SK-N-SH (cell line): ENCODE measurements at regions not wholly inside any gene's neighbourhood (a gene's known extent, or its start where the extent isn't known, plus 50 kb on each side); places are given as distances from the start of the nearest gene placed in this dataset.

Source experiments
- CTCF ChIP-seq: fragments of 200-600 bp; sonication (generic); IDR thresholded peaks from 2 replicates; pipeline ENCODE4 v1.6.1; 2017; ENCODE audit warnings: antibody characterized with exemption, mild to moderate bottlenecking, moderate library complexity
- EP300 ChIP-seq, 2 experiments: IDR thresholded peaks; 2 replicates each; pipeline versions ENCODE4 v1.4.0 to v1.6.1; 2012; ENCODE audit warnings: borderline replicate concordance in 1 of 2, low read depth in 1 of 2, low read length in 1 of 2
- EZH2phosphoT487 ChIP-seq: fragments of 200-600 bp; sonication (generic); IDR thresholded peaks from 2 replicates; pipeline ENCODE4 v1.6.1; 2017; ENCODE audit warnings: low read depth, mixed run types, mild to moderate bottlenecking, antibody characterized with exemption, moderate library complexity, borderline replicate concordance
- FOXM1 ChIP-seq: IDR thresholded peaks from 2 replicates; pipeline ENCODE4 v1.4.0; 2012; ENCODE audit warnings: low read depth, mild to moderate bottlenecking
- PBX3 ChIP-seq: IDR thresholded peaks from 2 replicates; pipeline ENCODE4; 2012
- POLR2AphosphoS5 ChIP-seq: IDR thresholded peaks from 2 replicates; pipeline ENCODE4 v1.6.1; 2012; ENCODE audit warnings: low read depth, low read length
- REST ChIP-seq: IDR thresholded peaks from 2 replicates; pipeline ENCODE4 v1.6.1; 2012; ENCODE audit warnings: mild to moderate bottlenecking, low read depth, low read length, moderate library complexity
- RFX5 ChIP-seq: IDR thresholded peaks from 2 replicates; pipeline ENCODE4 v1.6.1; 2012; ENCODE audit warnings: mild to moderate bottlenecking, improper control_type of control experiment, low read length
- SIN3A ChIP-seq: IDR thresholded peaks from 2 replicates; pipeline ENCODE4 v1.6.1; 2012; ENCODE audit warnings: low read depth, mild to moderate bottlenecking, low read length, moderate library complexity, borderline replicate concordance
- TEAD4 ChIP-seq: IDR thresholded peaks from 2 replicates; pipeline ENCODE4 v1.4.0; 2012; ENCODE audit warnings: mild to moderate bottlenecking, borderline replicate concordance; ENCODE audit not compliant: insufficient read depth
- USF2 ChIP-seq: fragments of 150-350 bp; IDR thresholded peaks from 2 replicates; pipeline ENCODE4 v1.6.1; 2017; ENCODE audit warnings: antibody characterized with exemption, low read length, low read depth, borderline replicate concordance
- YY1 ChIP-seq: IDR thresholded peaks from 2 replicates; pipeline ENCODE4 v1.4.0; 2012; ENCODE audit warnings: low read depth, mild to moderate bottlenecking

- TF ChIP-seq CTCF (no peak), USF2 (no peak), RFX5 (no peak), EZH2phosphoT487 (no peak), SIN3A (no peak), PBX3 (no peak), POLR2AphosphoS5 (no peak), FOXM1 (no peak), REST (no peak), EP300 (IDR thresholded peaks at IDR 0.05; ENCODE audit: borderline replicate concordance in 1 of 2, low read depth in 1 of 2, low read length in 1 of 2) (no peak), TEAD4 (no peak), YY1 (no peak)
Observed at GRCh38 chr6:74851596-74851995, 354.3 kb downstream of the COL12A1 start.
